GM20000 (cell line): ENCODE measurements at regions not wholly inside any gene's neighbourhood (a gene's known extent, or its start where the extent isn't known, plus 50 kb on each side); places are given as distances from the start of the nearest gene placed in this dataset.

Source experiments
- DNase-seq: peaks from one replicate; pipeline ENCODE4 v3.0.0; 2012; ENCODE audit warnings: low spot score
- TF ChIP-seq, protein P1 (sequence below): IDR thresholded peaks from 2 replicates; pipeline ENCODE4 v1.5.1; 2012; ENCODE audit warnings: mild to moderate bottlenecking, control low read depth; ENCODE audit errors: extremely low read depth, missing control alignments

DNA sequence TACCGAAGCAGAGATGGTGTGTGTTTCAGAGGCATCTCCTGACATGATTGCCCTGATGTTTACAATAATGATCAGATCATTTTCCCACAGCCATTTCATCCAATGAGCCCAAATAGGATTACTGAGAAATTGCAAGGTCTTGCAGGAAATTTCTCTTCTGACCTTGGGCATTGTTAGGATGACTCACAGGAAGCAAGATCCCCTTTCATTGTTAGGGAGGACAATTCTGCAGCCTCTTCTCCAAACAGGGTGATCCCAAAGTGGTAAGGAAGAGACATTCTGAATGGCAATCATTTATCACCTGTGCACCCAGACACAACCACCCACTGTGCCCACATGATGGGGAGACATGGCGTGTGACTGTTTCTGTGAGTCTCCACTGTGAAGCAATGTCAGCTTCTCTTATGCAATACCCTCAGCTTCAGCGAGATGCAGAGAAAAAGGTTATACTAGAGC is 306.7 kb upstream of the XYLT1 start:
- no peak for DNase-seq

DNA sequence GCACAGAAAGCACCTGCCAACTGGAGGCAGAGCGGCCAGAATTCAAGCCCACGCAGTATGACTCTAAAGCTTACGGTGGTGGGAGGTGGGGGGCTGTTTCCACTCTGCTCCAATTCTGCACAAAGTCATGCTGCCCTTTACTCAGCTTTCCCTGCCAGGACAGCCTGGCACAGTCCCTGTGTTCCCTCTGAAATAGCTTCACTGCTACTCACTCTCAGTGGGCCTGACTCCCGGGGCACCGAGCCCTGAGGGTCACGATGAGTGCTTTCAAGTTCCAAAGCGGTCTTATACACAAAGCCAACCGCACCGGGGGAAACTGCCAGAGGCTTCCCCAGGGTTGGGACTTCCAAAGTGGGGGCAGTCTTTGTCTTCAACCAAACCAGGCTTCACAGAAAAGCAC is 306.1 kb upstream of the XYLT1 start:
- no peak for DNase-seq
- TF ChIP-seq, protein P1, sequence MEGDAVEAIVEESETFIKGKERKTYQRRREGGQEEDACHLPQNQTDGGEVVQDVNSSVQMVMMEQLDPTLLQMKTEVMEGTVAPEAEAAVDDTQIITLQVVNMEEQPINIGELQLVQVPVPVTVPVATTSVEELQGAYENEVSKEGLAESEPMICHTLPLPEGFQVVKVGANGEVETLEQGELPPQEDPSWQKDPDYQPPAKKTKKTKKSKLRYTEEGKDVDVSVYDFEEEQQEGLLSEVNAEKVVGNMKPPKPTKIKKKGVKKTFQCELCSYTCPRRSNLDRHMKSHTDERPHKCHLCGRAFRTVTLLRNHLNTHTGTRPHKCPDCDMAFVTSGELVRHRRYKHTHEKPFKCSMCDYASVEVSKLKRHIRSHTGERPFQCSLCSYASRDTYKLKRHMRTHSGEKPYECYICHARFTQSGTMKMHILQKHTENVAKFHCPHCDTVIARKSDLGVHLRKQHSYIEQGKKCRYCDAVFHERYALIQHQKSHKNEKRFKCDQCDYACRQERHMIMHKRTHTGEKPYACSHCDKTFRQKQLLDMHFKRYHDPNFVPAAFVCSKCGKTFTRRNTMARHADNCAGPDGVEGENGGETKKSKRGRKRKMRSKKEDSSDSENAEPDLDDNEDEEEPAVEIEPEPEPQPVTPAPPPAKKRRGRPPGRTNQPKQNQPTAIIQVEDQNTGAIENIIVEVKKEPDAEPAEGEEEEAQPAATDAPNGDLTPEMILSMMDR, result no peak

More for the DNA sequence above, 306.7 kb upstream of the XYLT1 start:
- TF ChIP-seq, protein P1, result no peak

DNA sequence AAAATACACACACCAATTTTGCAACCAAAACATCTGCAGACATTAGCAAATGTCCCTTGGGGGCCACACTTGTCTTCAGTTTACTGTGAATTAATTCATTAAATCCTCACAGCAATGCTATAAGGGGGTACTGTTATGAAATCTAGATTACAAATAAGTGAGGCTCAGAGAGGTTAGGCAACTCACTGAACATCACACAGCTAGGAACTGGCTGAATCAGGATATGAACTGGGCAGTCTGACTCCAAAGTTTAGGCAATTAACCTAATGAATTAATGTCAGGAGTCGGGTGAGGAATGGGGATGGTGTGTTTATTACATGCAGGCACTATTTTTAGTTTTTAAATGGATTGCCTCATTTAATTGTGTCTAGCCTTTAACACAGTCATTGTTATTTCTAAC is 305.7 kb upstream of the XYLT1 start:
- DNase-seq, result no peak
- TF ChIP-seq, protein P1, result no peak

GRCh38 chr16:17775061-17775460 is 304.3 kb upstream of the XYLT1 start:
- DNase-seq, result no peak
- TF ChIP-seq, protein P1, result no peak

- no peak for DNase-seq
- TF ChIP-seq, protein P1, result no peak
These were observed 302.9 kb upstream of the XYLT1 start for GRCh38 chr16:17773698-17774101.

DNA sequence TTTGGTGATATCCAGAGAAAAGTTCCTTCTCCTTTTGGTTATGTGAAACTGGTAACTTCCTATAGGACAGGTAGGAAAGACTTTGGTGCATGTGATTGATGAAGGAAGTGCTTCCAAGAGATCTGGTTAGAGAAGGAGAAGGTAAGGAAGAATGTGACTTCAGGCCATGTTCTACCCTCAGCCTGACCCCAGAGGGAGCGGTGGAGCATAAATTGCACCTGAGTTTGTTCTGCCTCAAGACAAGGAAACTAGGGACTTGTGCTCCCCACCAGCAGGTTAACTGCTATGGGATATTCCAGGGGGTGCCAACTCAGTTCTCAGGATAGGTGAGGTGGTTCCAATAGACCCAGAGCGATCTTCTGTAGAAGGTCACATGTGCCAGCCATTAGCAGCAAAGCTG is 299.3 kb upstream of the XYLT1 start:
- no peak for DNase-seq
- TF ChIP-seq, protein P1, result no peak

GRCh38 chr16:17769065-17769464 is 298.3 kb upstream of the XYLT1 start:
- no peak for DNase-seq
- TF ChIP-seq, protein P1, result no peak
